Liver (tissue), 8 donors: ENCODE measurements at regions not wholly inside any gene's neighbourhood (a gene's known extent, or its start where the extent isn't known, plus 50 kb on each side); places are given as distances from the start of the nearest gene placed in this dataset.

Experiments
- DNase-seq: peaks from one replicate; pipeline ENCODE4 v3.0.0-alpha.2; 2017; ENCODE audit warnings: low spot score
- H3K27ac ChIP-seq, 2 donors: one replicate each; pipeline ENCODE4 v1.7.0; 2013; ENCODE audit warnings: inconsistent platforms in 2 of 2, low read length in 2 of 2, control low read depth in 1 of 2, low read depth in 1 of 2, mild to moderate bottlenecking in 1 of 2
- H3K27me3 ChIP-seq, 4 donors: one replicate each; pipeline versions ENCODE4 v1.6.1 to v1.7.0; 2013; ENCODE audit warnings: low read length in 3 of 4, inconsistent platforms in 1 of 4, mild to moderate bottlenecking in 1 of 4, moderate library complexity in 1 of 4; ENCODE audit not compliant: control insufficient read depth in 4 of 4, insufficient read depth in 4 of 4
- H3K36me3 ChIP-seq, 4 donors: one replicate each; pipeline versions ENCODE4 v1.6.1 to v1.7.0; 2013; ENCODE audit warnings: low read length in 3 of 4, mild to moderate bottlenecking in 3 of 4, low read depth in 1 of 4, moderate library complexity in 1 of 4; ENCODE audit not compliant: control insufficient read depth in 4 of 4, insufficient read depth in 3 of 4
- H3K4me1 ChIP-seq, 4 donors: one replicate each; pipeline versions ENCODE4 v1.6.1 to v1.7.0; 2013; ENCODE audit warnings: low read length in 3 of 4, mild to moderate bottlenecking in 3 of 4, moderate library complexity in 1 of 4; ENCODE audit not compliant: control insufficient read depth in 4 of 4, insufficient read depth in 4 of 4
- H3K4me3 ChIP-seq, 3 donors: one replicate each; pipeline versions ENCODE4 v1.6.1 to v1.7.0; 2013; ENCODE audit warnings: low read length in 3 of 3, control low read depth in 1 of 3, low read depth in 1 of 3, mild to moderate bottlenecking in 1 of 3
- H3K9ac ChIP-seq, 2 donors: one replicate each; pipeline ENCODE4 v1.7.0; 2013; ENCODE audit warnings: low read length in 2 of 2, mild to moderate bottlenecking in 2 of 2, moderate library complexity in 2 of 2, control low read depth in 1 of 2, low read depth in 1 of 2
- H3K9me3 ChIP-seq, 4 donors: one replicate each; pipeline versions ENCODE4 v1.6.1 to v1.7.0; 2013; ENCODE audit warnings: low read length in 3 of 4; ENCODE audit not compliant: control insufficient read depth in 4 of 4
- ATF3 ChIP-seq: IDR thresholded peaks from 2 replicates; pipeline ENCODE4 v1.6.1; 2016; ENCODE audit warnings: antibody characterized with exemption
- CTCF ChIP-seq: fragments of 150-350 bp; IDR thresholded peaks from 2 replicates; pipeline ENCODE4 v1.5.1; 2017; ENCODE audit warnings: improper control_type of control experiment, low read depth, low read length; ENCODE audit not compliant: missing input control
- EGR1 ChIP-seq, 2 donors: IDR thresholded peaks; 2 replicates each; pipeline ENCODE4 v1.6.1; 2016 to 2018; ENCODE audit warnings: antibody characterized with exemption in 2 of 2, low read depth in 2 of 2
- FOXA1 ChIP-seq: IDR thresholded peaks from 2 replicates; pipeline ENCODE4 v1.6.1; 2016; ENCODE audit warnings: antibody characterized with exemption
- FOXA2 ChIP-seq: IDR thresholded peaks from 2 replicates; pipeline ENCODE4 v1.6.1; 2016; ENCODE audit warnings: antibody characterized with exemption
- GABPA ChIP-seq, 2 donors: IDR thresholded peaks in 1 of 2; conservative IDR thresholded peaks in 1 of 2; 2 replicates each; pipeline ENCODE4 v1.6.1; 2016; ENCODE audit warnings: antibody characterized with exemption in 2 of 2, mild to moderate bottlenecking in 1 of 2, moderate library complexity in 1 of 2
- HNF4A ChIP-seq, 2 donors: conservative IDR thresholded peaks; 2 replicates each; pipeline ENCODE4 v1.6.1; 2016; ENCODE audit warnings: antibody characterized with exemption in 2 of 2, mild to moderate bottlenecking in 2 of 2
- HNF4G ChIP-seq: IDR thresholded peaks from 2 replicates; pipeline ENCODE4 v1.6.1; 2016; ENCODE audit warnings: antibody characterized with exemption
- JUND ChIP-seq, 2 donors: IDR thresholded peaks; 2 replicates each; pipeline ENCODE4 v1.6.1; 2016; ENCODE audit warnings: antibody characterized with exemption in 2 of 2
- MAX ChIP-seq: IDR thresholded peaks from 2 replicates; pipeline ENCODE4 v1.6.1; 2016; ENCODE audit warnings: antibody characterized with exemption
- NR2F2 ChIP-seq: IDR thresholded peaks from 2 replicates; pipeline ENCODE4 v1.6.1; 2016; ENCODE audit warnings: antibody characterized with exemption
- REST ChIP-seq: IDR thresholded peaks from 2 replicates; pipeline ENCODE4 v1.6.1; 2016; ENCODE audit warnings: antibody characterized with exemption, mild to moderate bottlenecking
- RXRA ChIP-seq, 2 donors: IDR thresholded peaks; 2 replicates each; pipeline ENCODE4 v1.6.1; 2017 to 2018; ENCODE audit warnings: antibody characterized with exemption in 2 of 2, mild to moderate bottlenecking in 1 of 2
- SP1 ChIP-seq: IDR thresholded peaks from 2 replicates; pipeline ENCODE4 v1.6.1; 2018; ENCODE audit warnings: antibody characterized with exemption, mild to moderate bottlenecking
- TAF1 ChIP-seq: conservative IDR thresholded peaks from 2 replicates; pipeline ENCODE4 v1.6.1; 2016; ENCODE audit warnings: antibody characterized with exemption, mild to moderate bottlenecking
- YY1 ChIP-seq: IDR thresholded peaks from 2 replicates; pipeline ENCODE4 v1.6.1; 2016; ENCODE audit warnings: antibody characterized with exemption, mild to moderate bottlenecking
- ZBTB33 ChIP-seq: IDR thresholded peaks from 2 replicates; pipeline ENCODE4 v1.6.1; 2016; ENCODE audit warnings: antibody characterized with exemption
- WGBS: extraction: QIAGEN DNeasy Blood & Tissue Kit; methylation state at CpG from one replicate; pipeline ENCODE4 v1.1.7; 2013; 5-methylcytosine and 5-hydroxymethylcytosine counted together
- donor health status: healthy.
- donor health status: healthy.
- donor health status: healthy.
- donor health status: healthy.
- donor health status: healthy.

- no peak for TF ChIP-seq ZBTB33
- no peak for TF ChIP-seq TAF1
- TF ChIP-seq MAX: no peak
- TF ChIP-seq RXRA (IDR thresholded peaks at IDR 0.05): no peak
- no peak for TF ChIP-seq FOXA2
These were observed 93.1 kb upstream of the FTMT start (continued) for GRCh38 chr5:121758615-121759014.

- no peak overlapping the region for H3K4me3 ChIP-seq
- TF ChIP-seq SP1: no peak
- TF ChIP-seq YY1: no peak
- no peak for TF ChIP-seq ATF3
- TF ChIP-seq TAF1: no peak
- TF ChIP-seq HNF4A (conservative IDR thresholded peaks at IDR 0.05): no peak
- no peak for TF ChIP-seq HNF4G
- TF ChIP-seq GABPA (IDR thresholded peaks at IDR 0.05 in 1 of 2, conservative IDR thresholded peaks at IDR 0.05 in 1 of 2): no peak
- no peak for TF ChIP-seq JUND (IDR thresholded peaks at IDR 0.05)
- no peak for TF ChIP-seq ZBTB33
- TF ChIP-seq NR2F2: no peak
- H3K27ac ChIP-seq: no peak overlapping the region
- WGBS: 85% methylated on average over 1 of the region's 1 CpG
- H3K4me1 ChIP-seq: no peaks in the 10 kb centered on the region
- H3K27me3 ChIP-seq: no peaks in the 10 kb centered on the region
- no peaks in the 10 kb centered on the region for H3K36me3 ChIP-seq
- no peak for DNase-seq
- H3K9ac ChIP-seq: no peak overlapping the region
- H3K9me3 ChIP-seq: no peaks in the 10 kb centered on the region
These were observed 89.3 kb upstream of the FTMT start for GRCh38 chr5:121762426-121762825.

- H3K36me3 ChIP-seq: no peaks in the 10 kb centered on the region
- no peak overlapping the region for H3K4me3 ChIP-seq
- WGBS: 59% methylated on average over 2 of the region's 2 CpGs
- DNase-seq: no peak
- no peaks in the 10 kb centered on the region for H3K9me3 ChIP-seq
- H3K27me3 ChIP-seq: no peaks in the 10 kb centered on the region
- H3K9ac ChIP-seq: no peak overlapping the region
- H3K4me1 ChIP-seq: no peaks in the 10 kb centered on the region
- H3K27ac ChIP-seq: no peak overlapping the region
- TF ChIP-seq REST: no peak
- no peak for TF ChIP-seq ZBTB33
- no peak for TF ChIP-seq HNF4G
- no peak for TF ChIP-seq NR2F2
- no peak for TF ChIP-seq JUND (IDR thresholded peaks at IDR 0.05)
- no peak for TF ChIP-seq CTCF
- TF ChIP-seq GABPA (IDR thresholded peaks at IDR 0.05 in 1 of 2, conservative IDR thresholded peaks at IDR 0.05 in 1 of 2): no peak
- no peak for TF ChIP-seq FOXA1
- no peak for TF ChIP-seq EGR1 (IDR thresholded peaks at IDR 0.05; ENCODE audit: low read depth in 2 of 2)
- no peak for TF ChIP-seq ATF3
- TF ChIP-seq HNF4A (conservative IDR thresholded peaks at IDR 0.05): no peak
- TF ChIP-seq MAX: no peak
- no peak for TF ChIP-seq SP1
- no peak for TF ChIP-seq TAF1
These were observed 88.0 kb upstream of the FTMT start for GRCh38 chr5:121763665-121764064.
